ENCODE measurements at regions not wholly inside any gene's neighbourhood (a gene's known extent, or its start where the extent isn't known, plus 50 kb on each side); places are given as distances from the start of the nearest gene placed in this dataset.

- TF ChIP-seq CTCF (IDR thresholded peaks at IDR 0.05) (no peak), POLR2A (IDR thresholded peaks at IDR 0.05) (no peak)
Measured at GRCh38 chr4:123978637-123979036, 582.0 kb downstream of the SPRY1 start.

Measured in esophagus squamous epithelium (tissue), 4 donors.